ENCODE measurements at regions not wholly inside any gene's neighbourhood (a gene's known extent, or its start where the extent isn't known, plus 50 kb on each side); places are given as distances from the start of the nearest gene placed in this dataset.

- WGBS (ENCODE audit: missing lambda C conversion rate) = 38% methylated on average over 2 of the region's 2 CpGs
- Histone ChIP-seq H3K4me1 (no peaks in the 10 kb centered on the region), H3K9me3 (no peaks in the 10 kb centered on the region), H3K4me2 (no peak overlapping the region), H3K27ac (no peak overlapping the region), H3K4me3 (no peak overlapping the region)
- FAIRE-seq (no peak), DNase-seq (ENCODE audit: low read depth in 1 of 2, low spot score in 1 of 2) (no peak), ATAC-seq (no peak)
- POLR2A ChIA-PET = interaction anchor here (0.7 kb wide), 1 partner anchor 410 kb away, joined by 3 read pairs; no protein-coding TSS in a partner anchor
- TF ChIP-seq ELK1 (IDR thresholded peaks at IDR 0.05; ENCODE audit: low read depth, low read length) (no peak), FOSL2 (IDR thresholded peaks at IDR 0.05) (no peak), FOSL2 (CRISPR knock-in tag; IDR thresholded peaks at IDR 0.05) (no peak), POLR2A (IDR thresholded peaks at IDR 0.05; ENCODE audit: low read length) (no peak), BHLHE40 (IDR thresholded peaks at IDR 0.05; ENCODE audit: low read depth, low read length) (no peak), ESRRA (IDR thresholded peaks at IDR 0.05; ENCODE audit: borderline replicate concordance, low read length) (no peak), MAZ (IDR thresholded peaks at IDR 0.05; ENCODE audit: borderline replicate concordance, low read depth, low read length) (no peak)
- TF ChIP-seq, protein P1, sequence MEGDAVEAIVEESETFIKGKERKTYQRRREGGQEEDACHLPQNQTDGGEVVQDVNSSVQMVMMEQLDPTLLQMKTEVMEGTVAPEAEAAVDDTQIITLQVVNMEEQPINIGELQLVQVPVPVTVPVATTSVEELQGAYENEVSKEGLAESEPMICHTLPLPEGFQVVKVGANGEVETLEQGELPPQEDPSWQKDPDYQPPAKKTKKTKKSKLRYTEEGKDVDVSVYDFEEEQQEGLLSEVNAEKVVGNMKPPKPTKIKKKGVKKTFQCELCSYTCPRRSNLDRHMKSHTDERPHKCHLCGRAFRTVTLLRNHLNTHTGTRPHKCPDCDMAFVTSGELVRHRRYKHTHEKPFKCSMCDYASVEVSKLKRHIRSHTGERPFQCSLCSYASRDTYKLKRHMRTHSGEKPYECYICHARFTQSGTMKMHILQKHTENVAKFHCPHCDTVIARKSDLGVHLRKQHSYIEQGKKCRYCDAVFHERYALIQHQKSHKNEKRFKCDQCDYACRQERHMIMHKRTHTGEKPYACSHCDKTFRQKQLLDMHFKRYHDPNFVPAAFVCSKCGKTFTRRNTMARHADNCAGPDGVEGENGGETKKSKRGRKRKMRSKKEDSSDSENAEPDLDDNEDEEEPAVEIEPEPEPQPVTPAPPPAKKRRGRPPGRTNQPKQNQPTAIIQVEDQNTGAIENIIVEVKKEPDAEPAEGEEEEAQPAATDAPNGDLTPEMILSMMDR (IDR thresholded peaks at IDR 0.05) = no peak
- CTCF ChIA-PET = no interaction called here
These were observed 755.0 kb upstream of the ZNF608 start for GRCh38 chr5:125501396-125501795.

DNA sequence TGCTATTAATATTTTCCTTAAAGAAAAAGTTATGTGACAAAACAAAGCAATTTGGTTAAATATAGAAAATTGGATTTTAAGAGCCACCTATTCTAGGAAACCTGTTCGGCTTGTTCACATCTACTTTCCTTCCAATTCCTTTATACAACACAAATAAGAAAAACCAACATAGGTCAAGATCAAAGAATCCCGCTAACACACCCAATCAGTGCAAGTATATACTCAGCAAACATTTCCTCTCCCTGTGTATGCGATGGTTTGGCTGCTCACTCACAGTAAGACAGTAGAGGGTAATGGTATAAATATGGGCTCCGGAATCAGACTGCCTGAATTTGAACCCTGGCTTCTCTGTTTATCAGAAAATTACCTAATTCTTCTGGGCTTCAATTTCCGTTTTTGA lies 757.5 kb upstream of the ZNF608 start:
- Histone ChIP-seq H3K4me3 (no peak overlapping the region), H3K9me3 (no peaks in the 10 kb centered on the region), H3K4me1 (no peaks in the 10 kb centered on the region), H3K27ac (no peak overlapping the region), H3K4me2 (no peak overlapping the region)
- WGBS (ENCODE audit: missing lambda C conversion rate) = 59% methylated on average over 5 of the region's 5 CpGs
- ATAC-seq (no peak), DNase-seq (ENCODE audit: low read depth in 1 of 2, low spot score in 1 of 2) (no peak), FAIRE-seq (no peak)
- CTCF ChIA-PET = no interaction called here
- POLR2A ChIA-PET = no interaction called here
- TF ChIP-seq ZNF302 (CRISPR knock-in tag; IDR thresholded peaks at IDR 0.05) = no peak
- TF ChIP-seq RARB (CRISPR knock-in tag; IDR thresholded peaks at IDR 0.05) = no peak
- no peak for TF ChIP-seq REST (IDR thresholded peaks at IDR 0.05)
- TF ChIP-seq NR3C1 (IDR thresholded peaks at IDR 0.05) = no peak
- TF ChIP-seq HOXA7 (CRISPR knock-in tag; IDR thresholded peaks at IDR 0.05) = no peak
- TF ChIP-seq RNF2 (IDR thresholded peaks at IDR 0.05; ENCODE audit: borderline replicate concordance, low read depth) = no peak
- no peak for TF ChIP-seq POLR2AphosphoS2 (conservative IDR thresholded peaks at IDR 0.05; ENCODE audit: low read length)
- TF ChIP-seq ESRRA (IDR thresholded peaks at IDR 0.05; ENCODE audit: borderline replicate concordance, low read length) = no peak
- no peak for TF ChIP-seq HES2 (IDR thresholded peaks at IDR 0.05)
- TF ChIP-seq EP300 (IDR thresholded peaks at IDR 0.05) = no peak

- 47% methylated on average over 3 of the region's 3 CpGs for WGBS (ENCODE audit: missing lambda C conversion rate)
These were observed 758.7 kb upstream of the ZNF608 start for GRCh38 chr5:125505115-125505514.

More at GRCh38 chr5:125505115-125505514, 758.7 kb upstream of the ZNF608 start:
- no peak for FAIRE-seq
- H3K9me3 ChIP-seq = no peaks in the 10 kb centered on the region
- no peak for ATAC-seq
- ChIA-PET CTCF (no interaction called here), POLR2A (no interaction called here)
- no peak overlapping the region for H3K4me3 ChIP-seq
- H3K27ac ChIP-seq = no peak overlapping the region
- H3K4me1 ChIP-seq = no peaks in the 10 kb centered on the region
- TF ChIP-seq MAX (IDR thresholded peaks at IDR 0.05) = no peak
- no peak for TF ChIP-seq ATOH8 (CRISPR knock-in tag; IDR thresholded peaks at IDR 0.05; ENCODE audit: low read depth)
- no peak for DNase-seq (ENCODE audit: low read depth in 1 of 2, low spot score in 1 of 2)
- no peak overlapping the region for H3K4me2 ChIP-seq
